H1 (cell line): ENCODE measurements at regions not wholly inside any gene's neighbourhood (a gene's known extent, or its start where the extent isn't known, plus 50 kb on each side); places are given as distances from the start of the nearest gene placed in this dataset.

Source experiments
- CTCF ChIA-PET: fragments of 300-600 bp; sonication (Branson Sonifier 250); formaldehyde crosslinking; loops from one replicate; lab custom pipeline; 2021; ENCODE audit not compliant: partially characterized antibody; lab: Charles Lee
- POLR2A ChIA-PET: fragments of 300-600 bp; sonication (Branson Sonifier 250); formaldehyde crosslinking; loops from one replicate; lab custom pipeline; 2021; ENCODE audit warnings: inconsistent platforms; ENCODE audit not compliant: partially characterized antibody; lab: Charles Lee
- DNase-seq, 2 experiments: peaks; one replicate each; pipeline versions ENCODE4 v3.0.0 to v3.0.0-alpha.2; 2010 to 2022; ENCODE audit warnings: low spot score in 2 of 2, low read depth in 1 of 2, mixed read lengths in 1 of 2
- FAIRE-seq: peaks from 2 replicates; lab custom pipeline; 2011; peaks lifted over from hg19 to GRCh38; lab: Jason Lieb, UNC
- H2AFZ ChIP-seq: 2 replicates; pipeline ENCODE4 v1.8.1; 2012; ENCODE audit warnings: low read length, inconsistent platforms
- H2AK5ac ChIP-seq: 2 replicates; pipeline ENCODE4 v1.6.1; 2013; ENCODE audit warnings: low read depth, low read length
- H2BK120ac ChIP-seq: replicated peaks from 2 replicates; pipeline ENCODE3; 2013; ENCODE audit warnings: low read depth, low read length, inconsistent platforms
- H2BK12ac ChIP-seq: 2 replicates; pipeline ENCODE4 v1.6.1; 2013; ENCODE audit warnings: low read depth, low read length
- H2BK15ac ChIP-seq: 2 replicates; pipeline ENCODE4 v1.6.1; 2013; ENCODE audit warnings: low read length
- H2BK20ac ChIP-seq: 2 replicates; pipeline ENCODE4 v1.6.1; 2013; ENCODE audit warnings: low read length
- H2BK5ac ChIP-seq: 2 replicates; pipeline ENCODE4 v1.6.1; 2013; ENCODE audit warnings: low read depth, low read length
- H3K14ac ChIP-seq: 2 replicates; pipeline ENCODE4 v1.6.1; 2013; ENCODE audit warnings: inconsistent platforms; ENCODE audit not compliant: insufficient read length
- H3K18ac ChIP-seq: 2 replicates; pipeline ENCODE4 v1.6.1; 2013; ENCODE audit warnings: low read length; ENCODE audit errors: extremely low read depth
- H3K23ac ChIP-seq: 2 replicates; pipeline ENCODE4 v1.6.1; 2013; ENCODE audit warnings: inconsistent platforms; ENCODE audit not compliant: insufficient read length
- H3K23me2 ChIP-seq: 2 replicates; pipeline ENCODE4 v1.6.1; 2013; ENCODE audit warnings: low read depth, low read length
- H3K27ac ChIP-seq: 2 replicates; pipeline ENCODE4 v1.6.1; 2011; ENCODE audit warnings: low read depth, low read length, inconsistent platforms
- H3K27me3 ChIP-seq, 4 experiments: replicated peaks in 1 of 4; 1 replicate in 1 of 4; 2 replicates in 3 of 4; pipeline versions ENCODE4 v1.6.1 to v1.8.1; 2011 to 2013; ENCODE audit warnings: low read length in 3 of 4, mild to moderate bottlenecking in 3 of 4, inconsistent platforms in 2 of 4, mixed read lengths in 2 of 4, moderate library complexity in 1 of 4; ENCODE audit not compliant: control insufficient read depth in 3 of 4, insufficient read depth in 3 of 4; ENCODE audit errors: extremely low read depth in 1 of 4
- H3K36me3 ChIP-seq, 4 experiments: 2 replicates each; pipeline versions ENCODE4 v1.6.1 to v1.8.1; 2011 to 2013; ENCODE audit warnings: mild to moderate bottlenecking in 4 of 4, low read length in 3 of 4, moderate library complexity in 2 of 4, control low read depth in 1 of 4, inconsistent platforms in 1 of 4; ENCODE audit not compliant: insufficient read depth in 4 of 4, control insufficient read depth in 2 of 4
- H3K4ac ChIP-seq: replicated peaks from 2 replicates; pipeline ENCODE3; 2013; ENCODE audit warnings: low read length, low read depth, mixed read lengths, inconsistent platforms; ENCODE audit not compliant: insufficient read length
- H3K4me1 ChIP-seq, 4 experiments: replicated peaks in 1 of 4; 1 replicate in 1 of 4; 2 replicates in 3 of 4; pipeline versions ENCODE4 v1.6.1 to v1.8.1; 2011 to 2013; ENCODE audit warnings: low read length in 3 of 4, inconsistent platforms in 2 of 4, mixed read lengths in 1 of 4; ENCODE audit not compliant: insufficient read depth in 4 of 4, control insufficient read depth in 3 of 4
- H3K4me2 ChIP-seq, 2 experiments: 2 replicates each; pipeline versions ENCODE4 v1.6.1 to v1.8.1; 2011 to 2013; ENCODE audit warnings: low read depth in 2 of 2, low read length in 2 of 2, control low read depth in 1 of 2, inconsistent platforms in 1 of 2, mild to moderate bottlenecking in 1 of 2; ENCODE audit not compliant: insufficient read depth in 1 of 2
- H3K4me3 ChIP-seq, 4 experiments: fragments of 200-600, 300-600 bp in 1 of 4; sonication (generic), shearing (Covaris generic), sonication (Bioruptor Twin) in 1 of 4; 2 replicates each; pipeline versions ENCODE4 v1.5.1 to v1.8.1; 2011 to 2016; ENCODE audit warnings: low read length in 4 of 4, low read depth in 3 of 4, control low read depth in 2 of 4, inconsistent platforms in 2 of 4, mild to moderate bottlenecking in 2 of 4, mixed read lengths in 1 of 4, moderate library complexity in 1 of 4; ENCODE audit not compliant: insufficient read depth in 2 of 4; ENCODE audit errors: extremely low read depth in 1 of 4
- H3K56ac ChIP-seq: replicated peaks from 2 replicates; pipeline ENCODE3; 2013; ENCODE audit warnings: low read depth, mild to moderate bottlenecking, mixed read lengths, low read length, inconsistent platforms; ENCODE audit not compliant: insufficient read length
- H3K79me1 ChIP-seq: 2 replicates; pipeline ENCODE4 v1.6.1; 2013; ENCODE audit warnings: low read depth, low read length, control low read depth
- H3K79me2 ChIP-seq, 2 experiments: 2 replicates each; pipeline versions ENCODE4 v1.6.1 to v1.8.1; 2012 to 2013; ENCODE audit warnings: low read length in 2 of 2, mild to moderate bottlenecking in 2 of 2, inconsistent platforms in 1 of 2; ENCODE audit not compliant: insufficient read depth in 2 of 2, control insufficient read depth in 1 of 2
- H3K9ac ChIP-seq, 4 experiments: replicated peaks in 1 of 4; 1 replicate in 1 of 4; 2 replicates in 3 of 4; pipeline versions ENCODE4 v1.6.1 to v1.8.1; 2011 to 2013; ENCODE audit warnings: low read depth in 3 of 4, low read length in 3 of 4, control low read depth in 2 of 4, mild to moderate bottlenecking in 2 of 4, moderate library complexity in 2 of 4, inconsistent platforms in 1 of 4; ENCODE audit errors: extremely low read depth in 1 of 4
- H3K9me3 ChIP-seq, 2 experiments: 2 replicates each; pipeline versions ENCODE4 v1.6.1 to v1.8.1; 2012 to 2013; ENCODE audit warnings: mild to moderate bottlenecking in 2 of 2, moderate library complexity in 2 of 2, control low read depth in 1 of 2, inconsistent platforms in 1 of 2, low read depth in 1 of 2, low read length in 1 of 2, mixed read lengths in 1 of 2; ENCODE audit not compliant: insufficient read depth in 2 of 2
- H4K20me1 ChIP-seq, 2 experiments: replicated peaks in 1 of 2; 2 replicates each; pipeline versions ENCODE3 to v1.8.1; 2011 to 2013; ENCODE audit warnings: inconsistent platforms in 2 of 2, low read length in 2 of 2, mild to moderate bottlenecking in 1 of 2; ENCODE audit not compliant: insufficient read depth in 2 of 2, control insufficient read depth in 1 of 2
- H4K5ac ChIP-seq: 2 replicates; pipeline ENCODE4 v1.6.1; 2013; ENCODE audit warnings: low read length, low read depth, mixed read lengths, inconsistent platforms; ENCODE audit not compliant: insufficient read length
- H4K8ac ChIP-seq: 2 replicates; pipeline ENCODE4 v1.8.0; 2013; ENCODE audit warnings: mild to moderate bottlenecking, moderate library complexity, low read length, inconsistent platforms; ENCODE audit not compliant: insufficient read depth; ENCODE audit errors: extremely low read depth
- H4K91ac ChIP-seq: replicated peaks from 2 replicates; pipeline ENCODE3; 2013; ENCODE audit warnings: low read length, mixed read lengths, inconsistent platforms; ENCODE audit not compliant: insufficient read length
- BCL11A ChIP-seq, 2 experiments: IDR thresholded peaks; one replicate each; pipeline ENCODE4 v1.6.1; 2011; ENCODE audit warnings: low read depth in 2 of 2, low read length in 2 of 2, mild to moderate bottlenecking in 2 of 2
- FOSL1 ChIP-seq: IDR thresholded peaks from 2 replicates; pipeline ENCODE4 v1.6.1; 2011; ENCODE audit warnings: mild to moderate bottlenecking, low read depth, low read length, moderate library complexity; ENCODE audit not compliant: insufficient read depth
- HDAC6 ChIP-seq: IDR thresholded peaks from one replicate; pipeline ENCODE4 v1.7.1; 2012; ENCODE audit warnings: low read depth, mild to moderate bottlenecking, inconsistent platforms, low read length, moderate library complexity
- WGBS, 2 experiments: shearing (Covaris generic) in 1 of 2; methylation state at CpG; one replicate each; pipeline versions ENCODE4 v1.1.6 to v1.1.7; 2013 to 2015; ENCODE audit warnings: low lambda C conversion rate in 2 of 2, mixed read lengths in 2 of 2, inconsistent platforms in 1 of 2, low coverage in 1 of 2, missing lambda C conversion rate in 1 of 2; ENCODE audit not compliant: insufficient replicate concordance in 2 of 2, insufficient coverage in 1 of 2, insufficient read length in 1 of 2; ENCODE audit errors: extremely low coverage in 1 of 2, missing lambda C conversion rate in 1 of 2; 5-methylcytosine and 5-hydroxymethylcytosine counted together

DNA sequence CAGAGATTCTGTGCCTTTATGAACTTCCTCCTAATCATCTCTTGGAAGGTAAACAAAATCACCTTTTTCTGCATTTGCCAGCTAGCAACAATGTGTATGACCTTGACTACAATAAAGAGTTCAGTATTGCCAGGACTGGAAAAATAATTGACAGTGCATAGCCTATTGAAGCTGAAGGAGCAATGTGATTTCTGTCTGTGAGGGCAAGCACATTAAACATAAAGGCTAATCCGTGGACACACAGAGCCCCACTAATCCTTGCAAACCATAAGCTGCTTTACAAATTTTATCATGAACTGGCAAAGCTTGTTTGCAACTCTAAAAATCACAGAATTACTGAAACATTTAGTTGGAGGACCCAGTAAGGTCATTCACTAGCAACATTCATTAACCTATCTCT, 563.8 kb downstream of the PYDC2 start:
- Histone ChIP-seq H3K56ac (no peak overlapping the region), H3K23me2 (no peaks in the 10 kb centered on the region), H3K23ac (no peak overlapping the region), H3K4me2 (no peak overlapping the region), H3K27me3 (no peaks in the 10 kb centered on the region), H3K4me3 (no peak overlapping the region), H3K9ac (no peak overlapping the region), H2BK20ac (no peak overlapping the region), H2BK5ac (no peak overlapping the region), H4K91ac (no peak overlapping the region), H3K4me1 (no peaks in the 10 kb centered on the region), H4K20me1 (no peaks in the 10 kb centered on the region), H3K14ac (no peak overlapping the region), H2BK120ac (no peak overlapping the region), H3K27ac (no peak overlapping the region), H3K4ac (no peak overlapping the region), H4K8ac (no peak overlapping the region), H2BK12ac (no peak overlapping the region), H3K9me3 (no peaks in the 10 kb centered on the region), H2AFZ (peak overlapping the region; percentile 80), H3K36me3 (no peaks in the 10 kb centered on the region), H3K18ac (no peak overlapping the region), H2BK15ac (no peak overlapping the region), H4K5ac (no peak overlapping the region), H3K79me1 (no peaks in the 10 kb centered on the region), H3K79me2 (no peaks in the 10 kb centered on the region), H2AK5ac (no peak overlapping the region)
- ChIA-PET CTCF (interaction anchor here (0.8 kb wide), 1 partner anchor 12 kb away, joined by 3 read pairs; no protein-coding TSS in a partner anchor), POLR2A (no interaction called here)
- DNase-seq (no peak), FAIRE-seq (no peak)
- WGBS, 2 experiments = 83% methylated on average over 1 of the region's 1 CpG; no CpG with 5 or more reads in 1 of the 2 experiments
- TF ChIP-seq BCL11A (IDR thresholded peaks at IDR 0.05; ENCODE audit: low read depth in 2 of 2, low read length in 2 of 2) (no peak), FOSL1 (no peak), HDAC6 (no peak)
